ENCODE measurements at regions not wholly inside any gene's neighbourhood (a gene's known extent, or its start where the extent isn't known, plus 50 kb on each side); places are given as distances from the start of the nearest gene placed in this dataset.

- no peak for TF ChIP-seq CTCF (IDR thresholded peaks at IDR 0.05; ENCODE audit: insufficient read depth, low read length, poor library complexity, severe bottlenecking)
- no peak for TF ChIP-seq EZH2phosphoT487 (conservative IDR thresholded peaks at IDR 0.05; ENCODE audit: low read length)
Measured at GRCh38 chr18:37676276-37676675, 110.7 kb upstream of the CELF4 start.

All from SU-DHL-6 (cell line).